ENCODE measurements at regions not wholly inside any gene's neighbourhood (a gene's known extent, or its start where the extent isn't known, plus 50 kb on each side); places are given as distances from the start of the nearest gene placed in this dataset.

DNA sequence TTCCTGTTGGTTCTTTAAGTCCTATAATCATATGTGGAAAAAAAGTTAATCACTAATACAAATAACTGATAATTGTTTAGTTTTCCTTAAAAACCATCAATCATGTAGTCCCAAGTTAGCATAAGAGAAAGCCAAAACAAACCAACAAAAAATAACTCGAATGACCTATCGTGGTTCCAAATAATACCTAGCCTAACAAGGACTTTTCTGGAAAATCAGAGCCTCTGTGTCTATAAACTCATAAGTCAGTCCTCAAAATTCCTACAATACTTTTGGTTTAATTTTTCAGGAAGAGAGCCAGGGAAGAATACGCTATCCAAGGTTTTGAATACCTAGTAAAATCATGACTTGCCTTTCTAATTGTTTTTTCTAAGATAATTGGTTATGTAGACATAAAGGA is 975.3 kb upstream of the SOX9 start:
- DNase-seq (no peak), FAIRE-seq (no peak)
- H3K4me3 ChIP-seq (ENCODE audit: low read length in 3 of 3) = no peak overlapping the region
- H3K36me3 ChIP-seq (ENCODE audit: control insufficient read depth in 2 of 3, insufficient read depth in 3 of 3, low read length in 3 of 3) = no peaks in the 10 kb centered on the region
- no peaks in the 10 kb centered on the region for H3K4me1 ChIP-seq (ENCODE audit: control insufficient read depth in 2 of 3, insufficient read depth in 2 of 3, low read depth in 1 of 3, low read length in 3 of 3)
- intact Hi-C loops (cut with DNase I) = no loop called here
- no peaks in the 10 kb centered on the region for H3K27me3 ChIP-seq (ENCODE audit: control insufficient read depth, insufficient read depth, low read length)
- TF ChIP-seq, protein P1, sequence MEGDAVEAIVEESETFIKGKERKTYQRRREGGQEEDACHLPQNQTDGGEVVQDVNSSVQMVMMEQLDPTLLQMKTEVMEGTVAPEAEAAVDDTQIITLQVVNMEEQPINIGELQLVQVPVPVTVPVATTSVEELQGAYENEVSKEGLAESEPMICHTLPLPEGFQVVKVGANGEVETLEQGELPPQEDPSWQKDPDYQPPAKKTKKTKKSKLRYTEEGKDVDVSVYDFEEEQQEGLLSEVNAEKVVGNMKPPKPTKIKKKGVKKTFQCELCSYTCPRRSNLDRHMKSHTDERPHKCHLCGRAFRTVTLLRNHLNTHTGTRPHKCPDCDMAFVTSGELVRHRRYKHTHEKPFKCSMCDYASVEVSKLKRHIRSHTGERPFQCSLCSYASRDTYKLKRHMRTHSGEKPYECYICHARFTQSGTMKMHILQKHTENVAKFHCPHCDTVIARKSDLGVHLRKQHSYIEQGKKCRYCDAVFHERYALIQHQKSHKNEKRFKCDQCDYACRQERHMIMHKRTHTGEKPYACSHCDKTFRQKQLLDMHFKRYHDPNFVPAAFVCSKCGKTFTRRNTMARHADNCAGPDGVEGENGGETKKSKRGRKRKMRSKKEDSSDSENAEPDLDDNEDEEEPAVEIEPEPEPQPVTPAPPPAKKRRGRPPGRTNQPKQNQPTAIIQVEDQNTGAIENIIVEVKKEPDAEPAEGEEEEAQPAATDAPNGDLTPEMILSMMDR (IDR thresholded peaks at IDR 0.05; ENCODE audit: borderline replicate concordance, extremely low read depth, insufficient read depth) = no peak
- H3K27ac ChIP-seq (ENCODE audit: low read depth in 2 of 2, low read length in 2 of 2) = no peak overlapping the region
- H3K9ac ChIP-seq (ENCODE audit: low read length in 3 of 3) = no peak overlapping the region
- H3K9me3 ChIP-seq (ENCODE audit: control insufficient read depth in 2 of 3, insufficient read depth in 1 of 3, low read length in 3 of 3) = no peaks in the 10 kb centered on the region

GRCh38 chr17:71147906-71148305 is 972.9 kb upstream of the SOX9 start:
- Histone ChIP-seq H3K4me1 (ENCODE audit: control insufficient read depth in 2 of 3, insufficient read depth in 2 of 3, low read depth in 1 of 3, low read length in 3 of 3) (no peaks in the 10 kb centered on the region), H3K27me3 (ENCODE audit: control insufficient read depth, insufficient read depth, low read length) (no peaks in the 10 kb centered on the region), H3K36me3 (ENCODE audit: control insufficient read depth in 2 of 3, insufficient read depth in 3 of 3, low read length in 3 of 3) (no peaks in the 10 kb centered on the region), H3K9ac (ENCODE audit: low read length in 3 of 3) (no peak overlapping the region), H3K4me3 (ENCODE audit: low read length in 3 of 3) (no peak overlapping the region), H3K27ac (ENCODE audit: low read depth in 2 of 2, low read length in 2 of 2) (no peak overlapping the region), H3K9me3 (ENCODE audit: control insufficient read depth in 2 of 3, insufficient read depth in 1 of 3, low read length in 3 of 3) (no peaks in the 10 kb centered on the region)
- no peak for DNase-seq
- no peak for FAIRE-seq
- intact Hi-C loops (cut with DNase I) = no loop called here
- TF ChIP-seq, protein P1 (IDR thresholded peaks at IDR 0.05; ENCODE audit: borderline replicate concordance, extremely low read depth, insufficient read depth) = no peak

DNA sequence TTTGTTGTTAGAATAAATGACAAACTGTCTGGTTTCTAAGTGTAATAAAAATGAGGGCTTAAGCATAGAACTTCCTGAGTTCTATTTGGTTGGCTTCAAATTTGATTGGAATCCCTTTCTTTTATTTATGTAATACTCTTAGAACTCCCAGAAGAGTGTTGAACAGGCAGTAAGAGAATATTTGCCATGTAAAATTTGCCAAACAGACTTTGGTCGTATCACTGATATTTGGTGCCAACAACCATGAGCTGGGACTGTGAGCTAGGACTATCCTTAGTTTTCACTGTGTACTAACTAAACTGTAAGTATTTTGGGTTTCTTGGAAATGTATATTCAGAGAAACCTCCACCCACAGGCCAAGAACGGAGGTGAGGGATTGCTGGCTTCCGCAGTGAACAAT is 971.2 kb upstream of the SOX9 start:
- H3K36me3 ChIP-seq (ENCODE audit: control insufficient read depth in 2 of 3, insufficient read depth in 3 of 3, low read length in 3 of 3) = no peaks in the 10 kb centered on the region
- TF ChIP-seq, protein P1 (IDR thresholded peaks at IDR 0.05; ENCODE audit: borderline replicate concordance, extremely low read depth, insufficient read depth) = no peak

DNA sequence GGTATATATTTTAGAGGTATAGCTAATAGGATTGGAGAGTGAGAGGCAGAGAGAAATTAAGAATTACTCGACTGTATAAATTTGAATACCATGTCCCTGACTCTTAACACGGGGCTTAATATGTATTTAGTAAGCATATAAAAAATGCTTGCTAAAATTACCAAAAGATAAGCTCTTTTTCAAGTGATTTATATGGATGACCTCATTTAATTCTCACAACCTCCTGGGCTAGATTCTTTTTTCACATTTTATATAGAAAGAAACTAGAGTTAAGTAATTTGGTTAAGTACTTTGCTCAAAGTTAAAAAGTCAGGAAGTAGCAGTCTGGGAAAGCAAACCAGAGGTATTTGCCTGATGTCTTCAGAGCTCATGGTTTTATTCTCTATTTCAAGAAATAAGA is 963.5 kb upstream of the SOX9 start:
- Histone ChIP-seq H3K4me3 (ENCODE audit: low read length in 3 of 3) (no peak overlapping the region), H3K9ac (ENCODE audit: low read length in 3 of 3) (no peak overlapping the region), H3K4me1 (ENCODE audit: control insufficient read depth in 2 of 3, insufficient read depth in 2 of 3, low read depth in 1 of 3, low read length in 3 of 3) (no peaks in the 10 kb centered on the region), H3K36me3 (ENCODE audit: control insufficient read depth in 2 of 3, insufficient read depth in 3 of 3, low read length in 3 of 3) (no peaks in the 10 kb centered on the region), H3K27ac (ENCODE audit: low read depth in 2 of 2, low read length in 2 of 2) (no peak overlapping the region), H3K9me3 (ENCODE audit: control insufficient read depth in 2 of 3, insufficient read depth in 1 of 3, low read length in 3 of 3) (no peaks in the 10 kb centered on the region), H3K27me3 (ENCODE audit: control insufficient read depth, insufficient read depth, low read length) (no peaks in the 10 kb centered on the region)
- no peak for FAIRE-seq
- TF ChIP-seq, protein P1 (IDR thresholded peaks at IDR 0.05; ENCODE audit: borderline replicate concordance, extremely low read depth, insufficient read depth) = no peak
- no peak for DNase-seq
- intact Hi-C loops (cut with DNase I) = no loop called here

More for the DNA sequence above, 971.2 kb upstream of the SOX9 start:
- DNase-seq = no peak
- H3K4me3 ChIP-seq (ENCODE audit: low read length in 3 of 3) = no peak overlapping the region
- no peaks in the 10 kb centered on the region for H3K27me3 ChIP-seq (ENCODE audit: control insufficient read depth, insufficient read depth, low read length)
- FAIRE-seq = no peak
- no peak overlapping the region for H3K27ac ChIP-seq (ENCODE audit: low read depth in 2 of 2, low read length in 2 of 2)
- H3K9ac ChIP-seq (ENCODE audit: low read length in 3 of 3) = no peak overlapping the region
- no peaks in the 10 kb centered on the region for H3K4me1 ChIP-seq (ENCODE audit: control insufficient read depth in 2 of 3, insufficient read depth in 2 of 3, low read depth in 1 of 3, low read length in 3 of 3)
- intact Hi-C loops (cut with DNase I) = no loop called here
- H3K9me3 ChIP-seq (ENCODE audit: control insufficient read depth in 2 of 3, insufficient read depth in 1 of 3, low read length in 3 of 3) = no peaks in the 10 kb centered on the region

Measured in kidney (tissue), 13 donors.